ENCODE measurements at regions not wholly inside any gene's neighbourhood (a gene's known extent, or its start where the extent isn't known, plus 50 kb on each side); places are given as distances from the start of the nearest gene placed in this dataset.

- Histone ChIP-seq H3K4me3 (ENCODE audit: low read depth, low read length) (no peak overlapping the region), H3K27ac (no peak overlapping the region), H2AFZ (no peak overlapping the region), H3K9me3 (ENCODE audit: control insufficient read depth, low read length) (peaks cover 6% of the 10 kb centered on the region), H3K4me2 (ENCODE audit: low read length) (no peak overlapping the region), H3K79me2 (no peaks in the 10 kb centered on the region), H3K9ac (no peak overlapping the region), H3K36me3 (ENCODE audit: control insufficient read depth, insufficient read depth, low read length) (no peaks in the 10 kb centered on the region), H3K27me3 (ENCODE audit: control insufficient read depth, insufficient read depth, low read length) (no peaks in the 10 kb centered on the region), H3K4me1 (no peaks in the 10 kb centered on the region)
- TF ChIP-seq CTCF (IDR thresholded peaks at IDR 0.05), result no peak
Measured at GRCh38 chr10:117654105-117654504, 111.6 kb downstream of the EMX2 start.

GRCh38 chr10:117656385-117657367 is 114.1 kb downstream of the EMX2 start:
- H3K4me1 ChIP-seq, result no peaks in the 10 kb centered on the region
- no peaks in the 10 kb centered on the region for H3K36me3 ChIP-seq (ENCODE audit: control insufficient read depth, insufficient read depth, low read length)
- H3K9me3 ChIP-seq (ENCODE audit: control insufficient read depth, low read length), result no peaks in the 10 kb centered on the region
- no peak overlapping the region for H2AFZ ChIP-seq
- no peak overlapping the region for H3K4me2 ChIP-seq (ENCODE audit: low read length)
- H3K27ac ChIP-seq, result no peak overlapping the region
- no peak overlapping the region for H3K4me3 ChIP-seq (ENCODE audit: low read depth, low read length)
- H3K9ac ChIP-seq, result no peak overlapping the region
- H3K27me3 ChIP-seq (ENCODE audit: control insufficient read depth, insufficient read depth, low read length), result no peaks in the 10 kb centered on the region
- H3K79me2 ChIP-seq, result no peaks in the 10 kb centered on the region
- no peak for TF ChIP-seq CTCF (IDR thresholded peaks at IDR 0.05)

- Histone ChIP-seq H3K4me3 (ENCODE audit: low read depth, low read length) (no peak overlapping the region), H3K27ac (no peak overlapping the region), H3K9ac (no peak overlapping the region), H3K36me3 (ENCODE audit: control insufficient read depth, insufficient read depth, low read length) (no peaks in the 10 kb centered on the region), H3K4me1 (no peaks in the 10 kb centered on the region), H3K9me3 (ENCODE audit: control insufficient read depth, low read length) (no peaks in the 10 kb centered on the region), H3K79me2 (no peaks in the 10 kb centered on the region), H2AFZ (no peak overlapping the region), H3K4me2 (ENCODE audit: low read length) (no peak overlapping the region), H3K27me3 (ENCODE audit: control insufficient read depth, insufficient read depth, low read length) (no peaks in the 10 kb centered on the region)
- TF ChIP-seq CTCF (IDR thresholded peaks at IDR 0.05), result no peak
Measured at GRCh38 chr10:117661316-117661715, 118.8 kb downstream of the EMX2 start.

- Histone ChIP-seq H3K27me3 (ENCODE audit: control insufficient read depth, insufficient read depth, low read length) (no peaks in the 10 kb centered on the region), H3K79me2 (no peaks in the 10 kb centered on the region)
- no peak for TF ChIP-seq CTCF (IDR thresholded peaks at IDR 0.05)
Measured at GRCh38 chr10:117662126-117662525, 119.6 kb downstream of the EMX2 start.

More at GRCh38 chr10:117662126-117662525, 119.6 kb downstream of the EMX2 start:
- Histone ChIP-seq H3K4me1 (no peaks in the 10 kb centered on the region), H3K27ac (no peak overlapping the region), H3K9me3 (ENCODE audit: control insufficient read depth, low read length) (no peaks in the 10 kb centered on the region), H3K4me2 (ENCODE audit: low read length) (no peak overlapping the region), H3K4me3 (ENCODE audit: low read depth, low read length) (no peak overlapping the region), H3K36me3 (ENCODE audit: control insufficient read depth, insufficient read depth, low read length) (no peaks in the 10 kb centered on the region), H3K9ac (no peak overlapping the region), H2AFZ (no peak overlapping the region)

Measured in parathyroid adenoma (tissue), 2 donors.